ENCODE measurements at regions not wholly inside any gene's neighbourhood (a gene's known extent, or its start where the extent isn't known, plus 50 kb on each side); places are given as distances from the start of the nearest gene placed in this dataset.

DNA sequence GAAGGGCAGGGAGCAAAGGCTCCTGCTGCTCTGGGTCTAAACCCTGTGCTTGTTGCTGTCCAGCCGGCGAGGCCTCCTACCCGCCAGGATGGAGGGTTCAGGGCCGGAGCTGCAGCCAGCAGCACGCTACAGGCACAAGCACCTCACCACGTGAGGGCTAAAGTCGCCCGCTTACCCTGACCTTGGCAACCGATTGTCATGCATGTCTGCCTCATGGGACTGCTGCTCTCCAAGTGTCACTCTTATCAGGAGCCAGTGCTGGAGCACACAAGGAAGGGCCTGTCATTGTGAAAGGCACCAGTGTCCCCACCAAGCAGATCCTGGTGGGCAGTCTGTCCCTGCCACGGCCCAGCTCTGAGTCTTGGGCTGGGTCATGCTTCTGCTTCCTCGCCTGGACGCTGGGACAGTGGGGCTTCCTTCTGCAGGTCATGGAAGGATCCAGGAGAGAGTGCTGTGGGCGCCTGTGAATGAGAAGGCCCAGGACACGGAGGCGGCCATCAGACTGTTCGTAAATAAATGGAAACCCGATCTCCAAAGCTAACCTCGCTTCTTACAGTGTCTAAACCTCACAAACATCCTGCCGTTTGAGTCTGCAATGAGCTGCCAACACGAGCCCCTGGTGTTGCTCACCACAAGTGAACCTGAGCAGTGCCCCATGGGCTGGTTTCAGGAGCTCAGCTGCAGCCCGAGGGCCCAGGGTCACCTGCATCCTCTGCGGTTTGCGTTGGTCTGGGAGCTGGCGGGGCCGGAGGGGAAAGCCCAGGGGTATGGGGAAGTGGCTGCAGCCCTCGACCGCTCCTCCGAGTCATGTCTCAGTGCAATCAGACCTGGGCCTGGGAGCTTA is 58.2 kb upstream of the RXRA start:
- ATAC-seq (no peak), DNase-seq (ENCODE audit: extremely low read depth in 1 of 4, low spot score in 3 of 4) (no peak), FAIRE-seq (no peak)
- Histone ChIP-seq H2AFZ (ENCODE audit: low read depth, low read length) (no peak overlapping the region), H3K9ac (ENCODE audit: insufficient read depth in 1 of 2, low read depth in 2 of 2, low read length in 2 of 2) (peak overlapping the region in 1 of 2 experiments; percentile 52; a peak in 2 of 4 replicates), H3K9me3 (replicated peaks; ENCODE audit: control insufficient read depth, insufficient read depth, low read depth, low read length) (no peaks in the 10 kb centered on the region), H3K79me2 (ENCODE audit: control insufficient read depth, insufficient read depth, low read length) (no peaks in the 10 kb centered on the region), H3K4me2 (ENCODE audit: insufficient read depth, low read length) (no peak overlapping the region), H3K27me3 (ENCODE audit: control insufficient read depth in 2 of 2, insufficient read depth in 2 of 2, low read length in 2 of 2) (peaks cover 39 to 83% of the 10 kb centered on the region in 2 experiments), H3K36me3 (ENCODE audit: control insufficient read depth, insufficient read depth, low read length) (no peaks in the 10 kb centered on the region), H3K27ac (ENCODE audit: extremely low read depth, low read depth, low read length) (no peak overlapping the region), H3K4me3 (no peak overlapping the region), H3K9me1 (ENCODE audit: control insufficient read depth, insufficient read depth, low read length) (no peaks in the 10 kb centered on the region), H4K20me1 (replicated peaks; ENCODE audit: control insufficient read depth, insufficient read depth, low read length) (peaks cover 10% of the 10 kb centered on the region; the same call in 1 of the 2 replicates), H3K4me1 (replicated peaks in 1 of 2; ENCODE audit: control insufficient read depth in 2 of 2, insufficient read depth in 2 of 2, low read length in 2 of 2) (peaks cover 0 to 3% of the 10 kb centered on the region in 2 experiments; a peak in 1 of 5 replicates)
- no TSS peak for BruUV-seq (replicated peaks)
- CTCF ChIA-PET (ENCODE audit: low intra/inter-chr PET ratio), result no interaction called here
- in situ Hi-C loops (cut with MboI), result no loop called here
- intact Hi-C loops (cut with micrococcal nuclease), result loop anchor here (2.0 kb wide), 1 partner anchor 175 kb away; no protein-coding TSS in a partner anchor
- POLR2A ChIA-PET, result interaction anchor here (0.6 to 0.8 kb wide), 2 partner anchors 12 to 14 kb away, joined by 3 read pairs; no protein-coding TSS in a partner anchor
- WGBS (ENCODE audit: insufficient coverage, low coverage, missing lambda C conversion rate), result 5% methylated on average over 24 of the region's 28 CpGs
- TF ChIP-seq ZNF561 (CRISPR knock-in tag; conservative IDR thresholded peaks at IDR 0.05) (no peak), RAD51 (IDR thresholded peaks at IDR 0.05; ENCODE audit: borderline replicate concordance, low read depth) (no peak), NCOA1 (IDR thresholded peaks at IDR 0.05; ENCODE audit: low read depth) (no peak), ATF7 (IDR thresholded peaks at IDR 0.05) (no peak), FOXA3 (CRISPR knock-in tag; conservative IDR thresholded peaks at IDR 0.05 in 1 of 2, IDR thresholded peaks at IDR 0.05 in 1 of 2) (no peak)
- TF ChIP-seq, protein P1, sequence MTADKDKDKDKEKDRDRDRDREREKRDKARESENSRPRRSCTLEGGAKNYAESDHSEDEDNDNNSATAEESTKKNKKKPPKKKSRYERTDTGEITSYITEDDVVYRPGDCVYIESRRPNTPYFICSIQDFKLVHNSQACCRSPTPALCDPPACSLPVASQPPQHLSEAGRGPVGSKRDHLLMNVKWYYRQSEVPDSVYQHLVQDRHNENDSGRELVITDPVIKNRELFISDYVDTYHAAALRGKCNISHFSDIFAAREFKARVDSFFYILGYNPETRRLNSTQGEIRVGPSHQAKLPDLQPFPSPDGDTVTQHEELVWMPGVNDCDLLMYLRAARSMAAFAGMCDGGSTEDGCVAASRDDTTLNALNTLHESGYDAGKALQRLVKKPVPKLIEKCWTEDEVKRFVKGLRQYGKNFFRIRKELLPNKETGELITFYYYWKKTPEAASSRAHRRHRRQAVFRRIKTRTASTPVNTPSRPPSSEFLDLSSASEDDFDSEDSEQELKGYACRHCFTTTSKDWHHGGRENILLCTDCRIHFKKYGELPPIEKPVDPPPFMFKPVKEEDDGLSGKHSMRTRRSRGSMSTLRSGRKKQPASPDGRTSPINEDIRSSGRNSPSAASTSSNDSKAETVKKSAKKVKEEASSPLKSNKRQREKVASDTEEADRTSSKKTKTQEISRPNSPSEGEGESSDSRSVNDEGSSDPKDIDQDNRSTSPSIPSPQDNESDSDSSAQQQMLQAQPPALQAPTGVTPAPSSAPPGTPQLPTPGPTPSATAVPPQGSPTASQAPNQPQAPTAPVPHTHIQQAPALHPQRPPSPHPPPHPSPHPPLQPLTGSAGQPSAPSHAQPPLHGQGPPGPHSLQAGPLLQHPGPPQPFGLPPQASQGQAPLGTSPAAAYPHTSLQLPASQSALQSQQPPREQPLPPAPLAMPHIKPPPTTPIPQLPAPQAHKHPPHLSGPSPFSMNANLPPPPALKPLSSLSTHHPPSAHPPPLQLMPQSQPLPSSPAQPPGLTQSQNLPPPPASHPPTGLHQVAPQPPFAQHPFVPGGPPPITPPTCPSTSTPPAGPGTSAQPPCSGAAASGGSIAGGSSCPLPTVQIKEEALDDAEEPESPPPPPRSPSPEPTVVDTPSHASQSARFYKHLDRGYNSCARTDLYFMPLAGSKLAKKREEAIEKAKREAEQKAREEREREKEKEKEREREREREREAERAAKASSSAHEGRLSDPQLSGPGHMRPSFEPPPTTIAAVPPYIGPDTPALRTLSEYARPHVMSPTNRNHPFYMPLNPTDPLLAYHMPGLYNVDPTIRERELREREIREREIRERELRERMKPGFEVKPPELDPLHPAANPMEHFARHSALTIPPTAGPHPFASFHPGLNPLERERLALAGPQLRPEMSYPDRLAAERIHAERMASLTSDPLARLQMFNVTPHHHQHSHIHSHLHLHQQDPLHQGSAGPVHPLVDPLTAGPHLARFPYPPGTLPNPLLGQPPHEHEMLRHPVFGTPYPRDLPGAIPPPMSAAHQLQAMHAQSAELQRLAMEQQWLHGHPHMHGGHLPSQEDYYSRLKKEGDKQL (CRISPR knock-in tag; IDR thresholded peaks at IDR 0.05; ENCODE audit: borderline replicate concordance), result no peak
